HL-60 (cell line): ENCODE measurements at regions not wholly inside any gene's neighbourhood (a gene's known extent, or its start where the extent isn't known, plus 50 kb on each side); places are given as distances from the start of the nearest gene placed in this dataset.

Experiments
- DNase-seq, 2 experiments: peaks; one replicate each; pipeline ENCODE4 v3.0.0-alpha.2; 2010 to 2020; ENCODE audit warnings: low read depth in 1 of 2, low spot score in 1 of 2
- H3K27ac ChIP-seq: fragments of 250-450 bp; sonication (Bioruptor Pico); replicated peaks from 2 replicates; pipeline ENCODE4 v1.5.1; 2020; ENCODE audit warnings: mild to moderate bottlenecking, moderate library complexity
- H3K27me3 ChIP-seq: fragments of 250-450 bp; sonication (Bioruptor Pico); 2 replicates; pipeline ENCODE4 v1.5.1; 2021; ENCODE audit warnings: mild to moderate bottlenecking, moderate library complexity; ENCODE audit not compliant: insufficient read depth, poor library complexity, severe bottlenecking
- H3K4me3 ChIP-seq: replicated peaks from 2 replicates; pipeline ENCODE4 v1.5.1; 2011; ENCODE audit warnings: mild to moderate bottlenecking, control low read depth, low read length; ENCODE audit not compliant: insufficient read depth
- CTCF ChIP-seq: IDR thresholded peaks from one replicate; pipeline ENCODE4 v1.5.1; 2011; ENCODE audit warnings: low read length, control low read depth, inconsistent platforms; ENCODE audit not compliant: insufficient read depth
- GABPA ChIP-seq: IDR thresholded peaks from 2 replicates; pipeline ENCODE4 v1.6.1; 2012; ENCODE audit warnings: low read depth
- POLR2AphosphoS5 ChIP-seq: IDR thresholded peaks from 2 replicates; pipeline ENCODE4 v1.6.1; 2012; ENCODE audit warnings: low read depth
- SPI1 ChIP-seq: IDR thresholded peaks from 2 replicates; pipeline ENCODE4 v1.6.1; 2012; ENCODE audit warnings: low read depth, mild to moderate bottlenecking, borderline replicate concordance
- TF ChIP-seq, protein P1 (sequence below): IDR thresholded peaks from 2 replicates; pipeline ENCODE4 v1.6.1; 2012; ENCODE audit warnings: low read depth; ENCODE audit not compliant: insufficient replicate concordance

- Histone ChIP-seq H3K4me3 (no peak overlapping the region), H3K27ac (no peak overlapping the region), H3K27me3 (no peaks in the 10 kb centered on the region)
- DNase-seq = no peak
- TF ChIP-seq POLR2AphosphoS5 (no peak), CTCF (no peak), GABPA (no peak), SPI1 (no peak)
- TF ChIP-seq, protein P1, sequence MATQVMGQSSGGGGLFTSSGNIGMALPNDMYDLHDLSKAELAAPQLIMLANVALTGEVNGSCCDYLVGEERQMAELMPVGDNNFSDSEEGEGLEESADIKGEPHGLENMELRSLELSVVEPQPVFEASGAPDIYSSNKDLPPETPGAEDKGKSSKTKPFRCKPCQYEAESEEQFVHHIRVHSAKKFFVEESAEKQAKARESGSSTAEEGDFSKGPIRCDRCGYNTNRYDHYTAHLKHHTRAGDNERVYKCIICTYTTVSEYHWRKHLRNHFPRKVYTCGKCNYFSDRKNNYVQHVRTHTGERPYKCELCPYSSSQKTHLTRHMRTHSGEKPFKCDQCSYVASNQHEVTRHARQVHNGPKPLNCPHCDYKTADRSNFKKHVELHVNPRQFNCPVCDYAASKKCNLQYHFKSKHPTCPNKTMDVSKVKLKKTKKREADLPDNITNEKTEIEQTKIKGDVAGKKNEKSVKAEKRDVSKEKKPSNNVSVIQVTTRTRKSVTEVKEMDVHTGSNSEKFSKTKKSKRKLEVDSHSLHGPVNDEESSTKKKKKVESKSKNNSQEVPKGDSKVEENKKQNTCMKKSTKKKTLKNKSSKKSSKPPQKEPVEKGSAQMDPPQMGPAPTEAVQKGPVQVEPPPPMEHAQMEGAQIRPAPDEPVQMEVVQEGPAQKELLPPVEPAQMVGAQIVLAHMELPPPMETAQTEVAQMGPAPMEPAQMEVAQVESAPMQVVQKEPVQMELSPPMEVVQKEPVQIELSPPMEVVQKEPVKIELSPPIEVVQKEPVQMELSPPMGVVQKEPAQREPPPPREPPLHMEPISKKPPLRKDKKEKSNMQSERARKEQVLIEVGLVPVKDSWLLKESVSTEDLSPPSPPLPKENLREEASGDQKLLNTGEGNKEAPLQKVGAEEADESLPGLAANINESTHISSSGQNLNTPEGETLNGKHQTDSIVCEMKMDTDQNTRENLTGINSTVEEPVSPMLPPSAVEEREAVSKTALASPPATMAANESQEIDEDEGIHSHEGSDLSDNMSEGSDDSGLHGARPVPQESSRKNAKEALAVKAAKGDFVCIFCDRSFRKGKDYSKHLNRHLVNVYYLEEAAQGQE = no peak
Observed at GRCh38 chr4:141302924-141303323, 82.2 kb downstream of the ZNF330 start.

- TF ChIP-seq CTCF = no peak
- TF ChIP-seq SPI1 = no peak
- TF ChIP-seq, protein P1 = no peak
- no peak for TF ChIP-seq POLR2AphosphoS5
- TF ChIP-seq GABPA = no peak
- H3K27ac ChIP-seq = no peak overlapping the region
- H3K4me3 ChIP-seq = no peak overlapping the region
- H3K27me3 ChIP-seq = no peaks in the 10 kb centered on the region
- no peak for DNase-seq
Observed at GRCh38 chr4:141304346-141304745, 83.7 kb downstream of the ZNF330 start.

- DNase-seq = peak in 1 of 2 experiments; percentile 2
- H3K27me3 ChIP-seq = no peaks in the 10 kb centered on the region
- H3K27ac ChIP-seq = no peak overlapping the region
- H3K4me3 ChIP-seq = no peak overlapping the region
- TF ChIP-seq SPI1 (no peak), GABPA (no peak), CTCF (no peak), POLR2AphosphoS5 (no peak)
- TF ChIP-seq, protein P1 = no peak
Observed at GRCh38 chr4:141306331-141306730, 85.6 kb downstream of the ZNF330 start.
